HCT116 (cell line): ENCODE measurements at regions not wholly inside any gene's neighbourhood (a gene's known extent, or its start where the extent isn't known, plus 50 kb on each side); places are given as distances from the start of the nearest gene placed in this dataset.

Experiments used
- CTCF ChIP-seq, 3 experiments: fragments of 200-600 bp in 1 of 3; sonication (generic) in 1 of 3; IDR thresholded peaks in 2 of 3; conservative IDR thresholded peaks in 1 of 3; 2 replicates each; pipeline ENCODE4 v1.5.1; 2012 to 2017; ENCODE audit warnings: low read depth in 2 of 3, low read length in 2 of 3, antibody characterized with exemption in 1 of 3, borderline replicate concordance in 1 of 3, control low read depth in 1 of 3, mild to moderate bottlenecking in 1 of 3, mixed read lengths in 1 of 3, mixed run types in 1 of 3, moderate library complexity in 1 of 3; ENCODE audit not compliant: insufficient read depth in 1 of 3
- EZH2 ChIP-seq: fragments of 200-600 bp; sonication (generic); IDR thresholded peaks from 2 replicates; pipeline ENCODE4 v1.6.1; 2017; ENCODE audit warnings: antibody characterized with exemption, mixed run types
- EZH2phosphoT487 ChIP-seq: fragments of 200-600 bp; IDR thresholded peaks from 2 replicates; pipeline ENCODE4 v1.6.1; 2018; ENCODE audit warnings: antibody characterized with exemption, borderline replicate concordance
- POLR2A ChIP-seq: IDR thresholded peaks from 2 replicates; pipeline ENCODE4 v1.7.0; 2011; ENCODE audit warnings: borderline replicate concordance; ENCODE audit not compliant: insufficient read depth, insufficient read length; ENCODE audit errors: extremely low read depth
- SIN3A ChIP-seq: IDR thresholded peaks from 2 replicates; pipeline ENCODE4 v1.6.1; 2012; ENCODE audit warnings: low read depth
- ZBTB33 ChIP-seq: IDR thresholded peaks from 2 replicates; pipeline ENCODE4 v1.6.1; 2011; ENCODE audit warnings: mild to moderate bottlenecking, low read length, moderate library complexity; ENCODE audit not compliant: insufficient replicate concordance; ENCODE audit errors: extremely low read depth

- TF ChIP-seq CTCF (IDR thresholded peaks at IDR 0.05 in 2 of 3, conservative IDR thresholded peaks at IDR 0.05 in 1 of 3; ENCODE audit: borderline replicate concordance in 1 of 3, insufficient read depth in 1 of 3, low read depth in 2 of 3, low read length in 2 of 3) (no peak), POLR2A (no peak), EZH2 (no peak), ZBTB33 (no peak), SIN3A (no peak), EZH2phosphoT487 (no peak)
Observed at GRCh38 chr16:63655846-63656245, 1466.0 kb downstream of the CDH11 start.
